T-cell (primary cell): ENCODE measurements at regions not wholly inside any gene's neighbourhood (a gene's known extent, or its start where the extent isn't known, plus 50 kb on each side); places are given as distances from the start of the nearest gene placed in this dataset.
"Not testable (repeated sequence)": the region's sequence is repeated elsewhere in the genome, so short reads cannot be mapped to it uniquely, and the experiment has no call there.

Experiments
- ATAC-seq, 4 experiments: fragments of 200-7000 bp in 3 of 4; fragments of 150-1000 bp in 1 of 4; cut with Tn5 transposase; replicated peaks in 1 of 4; 1 replicate in 3 of 4; 2 replicates in 1 of 4; pipeline ENCODE4 v1.10.0; 2021; ENCODE audit warnings: moderate library complexity in 3 of 4, mild to moderate bottlenecking in 2 of 4, moderate number of reproducible peaks in 1 of 4
- CTCF ChIA-PET, 2 donors: fragments of 300-600 bp; sonication (Branson Sonifier 250); formaldehyde crosslinking; loops; one replicate each; lab custom pipeline; 2022; ENCODE audit warnings: antibody characterized with exemption in 2 of 2; lab: Charles Lee
- POLR2A ChIA-PET, 2 donors: fragments of 300-600 bp; sonication (Branson Sonifier 250); formaldehyde crosslinking; loops; one replicate each; lab custom pipeline; 2022; ENCODE audit warnings: antibody characterized with exemption in 2 of 2; lab: Charles Lee
- DNase-seq, 35 experiments: peaks; one replicate each; pipeline versions ENCODE4 v3.0.0 to v3.0.0-alpha.2; 2013 to 2023
- H3K27ac ChIP-seq: one replicate; pipeline ENCODE4 v1.5.1; 2013; ENCODE audit warnings: low read length
- H3K27me3 ChIP-seq, 2 experiments: replicated peaks in 1 of 2; 1 replicate in 1 of 2; 2 replicates in 1 of 2; pipeline versions ENCODE4 v1.6.1 to v1.7.0; 2013; ENCODE audit warnings: low read length in 1 of 2, mixed read lengths in 1 of 2; ENCODE audit not compliant: control insufficient read depth in 2 of 2, insufficient read depth in 2 of 2; ENCODE audit errors: extremely low read depth in 1 of 2
- H3K36me3 ChIP-seq, 2 donors: 1 replicate in 1 of 2; 2 replicates in 1 of 2; pipeline versions ENCODE4 v1.6.1 to v1.7.0; 2013; ENCODE audit warnings: low read length in 1 of 2; ENCODE audit not compliant: control insufficient read depth in 2 of 2, insufficient read depth in 1 of 2; ENCODE audit errors: extremely low read depth in 1 of 2
- H3K4me1 ChIP-seq, 2 experiments: 1 replicate in 1 of 2; 2 replicates in 1 of 2; pipeline versions ENCODE4 v1.6.1 to v1.7.0; 2013; ENCODE audit warnings: low read length in 2 of 2, mixed read lengths in 1 of 2; ENCODE audit not compliant: insufficient read depth in 2 of 2, control insufficient read depth in 1 of 2; ENCODE audit errors: extremely low read depth in 1 of 2
- H3K4me3 ChIP-seq, 2 donors: 1 replicate in 1 of 2; 2 replicates in 1 of 2; pipeline versions ENCODE4 v1.5.1 to v1.7.0; 2013; ENCODE audit warnings: mild to moderate bottlenecking in 2 of 2, low read length in 1 of 2, moderate library complexity in 1 of 2; ENCODE audit not compliant: control insufficient read depth in 1 of 2; ENCODE audit errors: extremely low read depth in 1 of 2
- H3K9me3 ChIP-seq: 2 replicates; pipeline ENCODE4 v1.7.0; 2013
- H3K27ac Mint-ChIP-seq, 2 donors: one replicate each; pipeline ENCODE4 v1.8.0; 2020 to 2021; ENCODE audit warnings: mild to moderate bottlenecking in 2 of 2, mixed read lengths in 2 of 2
- H3K27me3 Mint-ChIP-seq, 2 donors: one replicate each; pipeline ENCODE4 v1.8.0; 2021 to 2022; ENCODE audit warnings: mixed read lengths in 2 of 2
- H3K36me3 Mint-ChIP-seq: one replicate; pipeline ENCODE4 v1.8.0; 2021; ENCODE audit warnings: mixed read lengths
- H3K4me1 Mint-ChIP-seq, 3 donors: one replicate each; pipeline ENCODE4 v1.8.0; 2020 to 2022; ENCODE audit warnings: mixed read lengths in 3 of 3, mild to moderate bottlenecking in 1 of 3
- H3K4me3 Mint-ChIP-seq, 3 donors: one replicate each; pipeline ENCODE4 v1.8.0; 2020 to 2022; ENCODE audit warnings: mild to moderate bottlenecking in 3 of 3, mixed read lengths in 3 of 3, moderate library complexity in 3 of 3
- H3K9me3 Mint-ChIP-seq, 3 donors: one replicate each; pipeline ENCODE4 v1.8.0; 2020 to 2022; ENCODE audit warnings: mixed read lengths in 3 of 3
- WGBS: methylation state at CpG from one replicate; pipeline ENCODE4 v1.1.5; 2013; ENCODE audit warnings: missing lambda C conversion rate; ENCODE audit not compliant: insufficient coverage; 5-methylcytosine and 5-hydroxymethylcytosine counted together

- H3K9me3 Mint-ChIP-seq, ATAC-seq, H3K36me3 ChIP-seq, H3K4me3 ChIP-seq, H3K4me1 ChIP-seq, H3K27me3 ChIP-seq, H3K4me3 Mint-ChIP-seq, H3K27ac ChIP-seq, H3K27me3 Mint-ChIP-seq, H3K4me1 Mint-ChIP-seq, H3K27ac Mint-ChIP-seq, H3K36me3 Mint-ChIP-seq, CTCF ChIA-PET, DNase-seq, H3K9me3 ChIP-seq: not testable (repeated sequence)
- WGBS: no CpG with 5 or more reads among the region's 5 CpGs
- POLR2A ChIA-PET: interaction anchor here in 1 of 2 donors (0.6 kb wide), 1 partner anchor 679 kb away, joined by 4 read pairs; no protein-coding TSS in a partner anchor
Measured at GRCh38 chr3:32052851-32053250, 53.6 kb upstream of the GPD1L start.

- CTCF ChIA-PET: no interaction called here
- POLR2A ChIA-PET: no interaction called here
- no peaks in the 10 kb centered on the region for H3K9me3 ChIP-seq
Measured at GRCh38 chr3:32056559-32057290, 49.7 kb upstream of the GPD1L start.

More at GRCh38 chr3:32056559-32057290, 49.7 kb upstream of the GPD1L start:
- H3K36me3 ChIP-seq: no peaks in the 10 kb centered on the region
- H3K4me1 ChIP-seq: no peaks in the 10 kb centered on the region
- WGBS: 88% methylated on average over 1 of the region's 5 CpGs
- H3K27me3 Mint-ChIP-seq: peaks cover 0 to 8% of the 10 kb centered on the region in 2 donors
- ATAC-seq: no peak
- H3K4me3 ChIP-seq: no peak overlapping the region
- H3K4me1 Mint-ChIP-seq: peaks cover 0 to 3% (median 0%) of the 10 kb centered on the region in 3 donors
- H3K27ac Mint-ChIP-seq: no peak overlapping the region
- no peaks in the 10 kb centered on the region for H3K9me3 Mint-ChIP-seq
- no peak for DNase-seq
- H3K27me3 ChIP-seq: no peaks in the 10 kb centered on the region
- H3K36me3 Mint-ChIP-seq: no peaks in the 10 kb centered on the region
- no peak overlapping the region for H3K27ac ChIP-seq
- H3K4me3 Mint-ChIP-seq: no peak overlapping the region
